GM21360 (cell line): ENCODE measurements at regions not wholly inside any gene's neighbourhood (a gene's known extent, or its start where the extent isn't known, plus 50 kb on each side); places are given as distances from the start of the nearest gene placed in this dataset.

Experiments
- ATAC-seq: cut with Tn5 transposase; IDR thresholded peaks from one replicate; pipeline ENCODE4 v1.9.1; 2021; ENCODE audit warnings: mild to moderate bottlenecking, moderate library complexity; ENCODE audit not compliant: unreplicated experiment

DNA sequence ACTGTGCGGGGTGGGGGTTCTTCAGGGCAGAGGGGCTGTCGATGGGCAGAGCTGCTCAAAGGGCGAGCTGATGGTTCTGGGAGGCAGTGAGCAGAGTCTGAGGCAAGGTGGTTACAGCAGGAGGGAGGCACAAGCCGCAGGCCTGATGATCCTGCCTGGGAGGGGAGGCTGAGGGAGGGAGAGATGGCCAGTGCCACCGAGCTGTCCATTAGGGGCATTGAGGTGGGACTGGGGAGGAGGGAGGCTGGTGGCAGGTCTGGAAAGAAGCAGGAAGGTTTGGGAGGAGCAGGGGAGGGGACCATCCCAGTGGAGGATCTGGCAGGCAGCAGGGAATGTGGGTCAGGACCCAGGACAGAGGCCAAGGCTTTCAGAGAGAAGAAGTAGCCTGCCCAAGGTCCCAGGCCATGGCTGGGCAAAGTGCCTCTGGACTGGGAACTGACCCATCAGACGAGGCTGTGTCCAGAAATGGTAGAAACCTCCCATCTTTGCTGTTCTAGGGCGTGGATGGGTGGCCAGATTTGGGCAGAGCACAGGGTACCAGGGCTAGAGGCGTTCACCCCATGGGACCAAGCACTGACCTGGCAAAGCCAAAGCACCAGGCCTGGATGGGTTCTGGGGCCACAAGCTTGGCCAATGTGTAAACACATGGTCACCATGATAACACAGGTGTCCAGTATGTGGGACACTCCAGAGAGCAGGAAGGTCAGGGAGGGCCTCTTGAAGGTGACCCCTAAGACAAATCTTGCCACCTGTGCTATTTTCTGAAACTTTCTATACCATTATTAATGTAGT lies 55.5 kb downstream of the INHBB start:
- no peak for ATAC-seq

GRCh38 chr2:120402067-120402433 lies 56.1 kb downstream of the INHBB start:
- ATAC-seq: no peak

GRCh38 chr2:120402508-120402907 lies 56.6 kb downstream of the INHBB start:
- ATAC-seq: no peak

DNA sequence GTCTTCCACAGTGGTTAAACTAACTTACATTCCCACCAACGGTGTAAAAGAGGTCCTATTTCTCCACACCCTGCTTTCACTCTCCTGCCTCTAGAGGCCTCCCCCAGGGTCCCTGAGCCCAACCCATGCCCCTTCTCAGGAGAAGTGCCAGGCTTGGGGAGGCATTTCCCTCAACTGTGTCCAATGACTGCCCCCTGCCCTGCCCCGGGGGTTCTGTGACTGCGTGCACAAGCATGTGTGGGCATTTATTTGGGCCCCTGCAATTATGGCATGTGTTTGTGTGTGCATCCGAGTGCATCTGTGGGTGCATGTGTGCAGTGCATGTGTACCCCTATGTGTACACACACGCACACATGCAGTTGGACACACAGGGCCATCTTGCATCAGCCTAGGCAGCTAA lies 57.3 kb downstream of the INHBB start:
- ATAC-seq: no peak

- no peak for ATAC-seq
Observed at GRCh38 chr2:120403676-120404075, 57.7 kb downstream of the INHBB start.

DNA sequence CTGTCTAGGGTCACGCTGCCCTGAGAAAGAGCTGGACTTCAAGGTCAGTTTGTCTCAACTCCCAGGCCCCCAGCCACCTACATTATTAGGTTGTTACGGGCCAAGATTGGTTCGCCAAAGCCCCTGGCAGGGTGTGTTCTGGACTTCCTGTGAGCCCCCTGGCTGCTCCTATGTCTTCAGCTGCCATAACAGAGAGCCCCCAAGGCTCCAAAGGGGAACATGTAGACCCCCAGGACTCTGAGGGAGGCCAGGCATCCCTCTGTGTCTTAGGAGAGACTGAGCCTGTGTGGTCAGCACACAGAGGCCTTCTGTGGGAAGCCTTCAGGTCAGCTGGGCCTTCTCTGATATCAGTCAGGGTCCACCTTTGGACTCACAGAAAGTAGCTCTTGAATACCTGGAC lies 58.3 kb downstream of the INHBB start:
- no peak for ATAC-seq

- ATAC-seq: no peak
Observed at GRCh38 chr2:120404941-120405758, 59.2 kb downstream of the INHBB start.

DNA sequence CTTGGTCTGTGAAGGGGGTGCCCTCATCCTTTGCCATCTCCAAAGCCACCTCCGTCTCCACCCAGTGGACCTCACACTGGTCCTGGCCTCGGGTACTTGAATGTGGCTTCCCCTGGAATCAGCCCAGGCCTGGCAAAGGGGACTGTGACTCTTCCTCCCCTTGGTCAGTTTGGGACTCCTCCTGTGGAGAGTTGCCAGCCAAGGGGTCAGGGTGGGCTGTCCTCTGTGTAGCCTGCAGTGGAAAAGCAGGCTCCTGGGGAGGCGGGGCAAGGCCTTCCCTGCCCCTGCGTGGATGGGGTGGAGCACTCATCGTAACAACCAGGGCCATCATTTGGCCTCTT lies 59.8 kb downstream of the INHBB start:
- no peak for ATAC-seq

GRCh38 chr2:120406566-120406965 lies 60.6 kb downstream of the INHBB start:
- no peak for ATAC-seq

DNA sequence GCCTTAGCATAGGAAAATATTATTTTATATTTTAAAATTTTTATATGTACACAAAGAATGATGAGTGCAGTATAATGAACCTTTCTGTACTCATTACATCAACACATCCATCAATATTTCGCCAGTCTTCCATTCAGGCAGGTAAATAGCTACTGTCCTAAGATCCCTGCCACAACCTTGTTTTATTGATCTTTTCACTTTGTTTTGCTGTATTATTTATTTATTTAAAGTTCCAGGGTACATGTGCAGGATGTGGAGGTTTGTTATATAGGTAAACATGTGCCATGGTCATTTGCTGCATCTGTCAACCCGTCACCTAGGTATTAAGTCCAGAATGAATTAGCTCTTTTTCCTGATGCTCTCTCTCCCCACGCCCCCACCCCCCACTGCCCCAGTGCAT lies 64.6 kb downstream of the INHBB start:
- no peak for ATAC-seq

GRCh38 chr2:120415060-120415459 lies 69.1 kb downstream of the INHBB start:
- ATAC-seq: no peak

GRCh38 chr2:120415728-120416509 lies 70.0 kb downstream of the INHBB start:
- ATAC-seq: no peak

GRCh38 chr2:120418174-120418787 lies 72.3 kb downstream of the INHBB start:
- ATAC-seq: no peak

DNA sequence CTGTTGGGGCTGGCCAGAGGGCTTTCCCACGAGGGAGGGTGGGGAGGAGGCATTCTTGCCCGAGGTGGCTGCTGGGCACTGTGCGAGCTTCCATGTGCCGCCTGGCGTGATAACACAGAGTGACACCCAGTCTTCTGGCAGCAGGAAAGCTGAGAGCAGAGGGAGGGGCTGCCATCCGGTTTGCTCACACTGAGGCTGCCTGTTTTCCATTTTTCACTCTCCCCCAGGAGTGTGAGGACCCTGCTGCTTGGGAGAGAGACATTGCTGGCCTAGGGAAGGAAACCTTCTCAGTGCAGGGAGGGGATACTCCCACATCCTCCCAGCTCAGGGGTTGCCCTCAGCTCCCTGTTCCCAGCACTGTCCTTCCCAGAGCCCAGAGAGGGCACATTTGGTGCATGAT lies 73.1 kb downstream of the INHBB start:
- no peak for ATAC-seq

DNA sequence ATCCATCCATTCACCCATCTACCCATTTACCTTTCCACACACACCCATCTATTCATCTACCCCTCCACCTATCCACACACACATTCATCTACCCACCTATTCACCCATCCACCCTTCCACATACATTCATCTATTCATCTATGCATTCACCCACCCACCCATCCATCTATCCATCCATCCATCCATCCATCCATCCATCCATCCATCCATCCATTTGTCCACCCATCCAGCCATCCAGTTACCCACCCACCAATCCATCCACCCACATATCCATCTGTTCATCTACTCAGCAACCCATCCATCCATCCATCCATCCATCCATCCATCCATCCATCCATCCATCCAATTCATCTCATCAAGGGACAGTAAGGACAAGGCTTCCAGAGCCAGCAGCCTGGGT lies 74.0 kb downstream of the INHBB start:
- ATAC-seq: no peak

- no peak for ATAC-seq
Observed at GRCh38 chr2:120421126-120421829, 75.3 kb downstream of the INHBB start.

- no peak for ATAC-seq
Observed at GRCh38 chr2:120421830-120422175, 75.9 kb downstream of the INHBB start.

DNA sequence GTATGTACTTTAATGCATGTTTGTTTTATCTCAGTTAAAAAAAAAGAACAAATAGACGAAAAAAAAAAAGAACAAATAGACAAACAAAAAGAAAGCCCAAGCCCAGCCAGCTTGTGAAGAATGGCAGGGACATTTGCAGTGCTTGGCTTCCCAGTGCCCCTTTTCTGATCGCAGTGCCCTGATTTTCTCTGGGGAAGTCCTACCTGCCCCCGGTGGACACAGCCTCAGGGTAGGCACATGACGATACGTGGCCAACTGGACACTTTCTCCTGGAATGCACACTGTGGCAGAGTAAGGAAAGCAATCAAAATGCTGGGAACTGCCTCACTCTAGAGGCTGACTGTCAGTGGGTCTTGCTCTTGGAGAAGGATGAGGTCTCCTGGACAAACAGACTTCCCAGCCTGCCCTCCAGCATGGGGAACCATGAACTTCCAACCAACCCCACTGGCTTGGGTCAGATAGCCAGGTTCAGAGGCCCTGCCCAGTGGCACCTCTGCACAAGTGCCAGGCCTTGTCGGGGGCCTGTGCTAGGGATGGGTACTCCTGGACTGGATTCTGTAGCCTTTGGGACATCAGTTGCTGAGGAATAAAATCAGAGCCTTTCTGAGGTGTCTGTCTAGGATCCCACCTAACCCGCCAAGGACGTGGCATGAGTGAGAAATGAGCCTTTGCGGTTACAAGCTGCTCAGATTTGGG lies 76.7 kb downstream of the INHBB start:
- no peak for ATAC-seq

- ATAC-seq: no peak
Observed at GRCh38 chr2:120423167-120423943, 77.4 kb downstream of the INHBB start.
